ENCODE measurements at regions not wholly inside any gene's neighbourhood (a gene's known extent, or its start where the extent isn't known, plus 50 kb on each side); places are given as distances from the start of the nearest gene placed in this dataset.

DNA sequence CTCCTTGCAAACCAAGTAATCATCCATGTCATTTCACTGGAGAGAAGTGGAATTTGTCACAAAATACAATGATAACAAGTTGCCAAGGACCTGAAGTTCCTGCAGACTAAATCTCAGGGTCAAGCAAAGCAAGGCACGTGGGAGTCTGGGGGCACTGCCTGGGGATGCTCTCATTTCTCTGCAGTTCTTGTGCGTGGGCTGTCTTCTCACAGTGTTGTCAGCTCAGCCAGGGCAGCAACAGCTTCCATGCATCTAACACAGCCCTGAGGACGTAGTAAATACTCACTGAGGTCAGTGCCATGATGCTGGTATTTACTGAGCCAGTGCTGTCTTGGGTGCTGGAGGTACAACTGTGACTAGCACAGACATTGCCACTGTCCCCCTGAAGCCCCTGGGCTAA lies 62.9 kb upstream of the CMKLR1 start:
- Mint-ChIP-seq H3K27ac (no peak overlapping the region), H3K4me1 (no peaks in the 10 kb centered on the region), H3K36me3 (ENCODE audit: low read depth) (no peaks in the 10 kb centered on the region), H3K4me3 (no peak overlapping the region), H3K9me3 (peaks cover 13% of the 10 kb centered on the region), H3K27me3 (ENCODE audit: low read depth, poor library complexity) (peaks cover 7% of the 10 kb centered on the region)
- no peak for DNase-seq
- TF ChIP-seq, protein P1, sequence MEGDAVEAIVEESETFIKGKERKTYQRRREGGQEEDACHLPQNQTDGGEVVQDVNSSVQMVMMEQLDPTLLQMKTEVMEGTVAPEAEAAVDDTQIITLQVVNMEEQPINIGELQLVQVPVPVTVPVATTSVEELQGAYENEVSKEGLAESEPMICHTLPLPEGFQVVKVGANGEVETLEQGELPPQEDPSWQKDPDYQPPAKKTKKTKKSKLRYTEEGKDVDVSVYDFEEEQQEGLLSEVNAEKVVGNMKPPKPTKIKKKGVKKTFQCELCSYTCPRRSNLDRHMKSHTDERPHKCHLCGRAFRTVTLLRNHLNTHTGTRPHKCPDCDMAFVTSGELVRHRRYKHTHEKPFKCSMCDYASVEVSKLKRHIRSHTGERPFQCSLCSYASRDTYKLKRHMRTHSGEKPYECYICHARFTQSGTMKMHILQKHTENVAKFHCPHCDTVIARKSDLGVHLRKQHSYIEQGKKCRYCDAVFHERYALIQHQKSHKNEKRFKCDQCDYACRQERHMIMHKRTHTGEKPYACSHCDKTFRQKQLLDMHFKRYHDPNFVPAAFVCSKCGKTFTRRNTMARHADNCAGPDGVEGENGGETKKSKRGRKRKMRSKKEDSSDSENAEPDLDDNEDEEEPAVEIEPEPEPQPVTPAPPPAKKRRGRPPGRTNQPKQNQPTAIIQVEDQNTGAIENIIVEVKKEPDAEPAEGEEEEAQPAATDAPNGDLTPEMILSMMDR (IDR thresholded peaks at IDR 0.05), result no peak

DNA sequence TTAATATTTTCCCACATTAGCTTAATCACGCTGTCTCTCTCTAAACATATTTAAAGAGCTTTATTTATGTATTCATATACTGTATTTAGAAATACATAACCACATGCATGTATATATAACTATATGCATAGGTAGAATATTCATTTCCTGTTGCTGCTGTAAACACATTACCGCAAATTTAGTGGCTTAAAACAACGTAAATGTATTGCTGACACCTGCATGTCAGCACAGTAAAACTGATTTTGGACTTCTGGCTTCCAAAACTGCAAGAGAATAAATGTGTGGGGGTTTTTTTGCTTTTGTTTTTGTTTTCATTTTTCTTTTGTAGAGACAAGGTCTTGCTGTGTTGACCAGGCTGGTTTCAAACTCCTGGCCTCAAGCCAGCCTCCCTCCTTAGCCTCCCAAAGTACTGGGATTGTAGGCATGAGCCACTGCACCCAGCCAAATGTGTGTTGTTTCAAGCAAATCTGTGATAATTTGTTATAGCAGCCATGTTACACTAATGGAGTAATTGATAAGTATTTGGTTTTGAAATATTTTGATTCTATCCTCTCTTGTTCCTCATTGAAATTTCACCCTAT lies 61.9 kb upstream of the CMKLR1 start:
- H3K4me3 Mint-ChIP-seq, result no peak overlapping the region
- H3K27me3 Mint-ChIP-seq (ENCODE audit: low read depth, poor library complexity), result peaks cover 7% of the 10 kb centered on the region
- H3K36me3 Mint-ChIP-seq (ENCODE audit: low read depth), result no peaks in the 10 kb centered on the region
- no peak overlapping the region for H3K27ac Mint-ChIP-seq
- TF ChIP-seq, protein P1 (IDR thresholded peaks at IDR 0.05), result no peak
- DNase-seq, result no peak
- H3K4me1 Mint-ChIP-seq, result no peaks in the 10 kb centered on the region
- H3K9me3 Mint-ChIP-seq, result peaks cover 9% of the 10 kb centered on the region

DNA sequence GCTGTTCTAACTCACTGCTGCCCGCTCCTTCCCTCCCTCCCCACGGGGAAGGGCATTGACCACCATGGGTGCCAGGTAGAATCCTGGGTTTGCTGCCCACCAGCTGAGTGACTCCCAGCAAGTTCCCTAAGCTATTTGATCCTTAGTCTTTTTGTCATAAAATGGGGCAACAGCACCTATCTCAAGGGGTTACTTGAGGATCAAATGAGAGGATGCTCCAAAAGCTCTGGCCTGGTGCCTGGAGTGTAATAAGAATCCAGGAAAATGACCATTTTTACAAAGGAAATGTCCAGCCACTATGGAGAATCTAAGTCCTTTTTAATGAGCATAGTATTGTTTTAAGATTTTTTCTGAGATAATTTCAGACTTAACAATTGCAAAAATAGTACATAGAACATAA lies 61.4 kb upstream of the CMKLR1 start:
- Mint-ChIP-seq H3K36me3 (ENCODE audit: low read depth) (no peaks in the 10 kb centered on the region), H3K27ac (no peak overlapping the region), H3K4me1 (no peaks in the 10 kb centered on the region), H3K4me3 (no peak overlapping the region), H3K27me3 (ENCODE audit: low read depth, poor library complexity) (peaks cover 7% of the 10 kb centered on the region), H3K9me3 (peaks cover 4% of the 10 kb centered on the region)
- TF ChIP-seq, protein P1 (IDR thresholded peaks at IDR 0.05), result no peak
- no peak for DNase-seq

DNA sequence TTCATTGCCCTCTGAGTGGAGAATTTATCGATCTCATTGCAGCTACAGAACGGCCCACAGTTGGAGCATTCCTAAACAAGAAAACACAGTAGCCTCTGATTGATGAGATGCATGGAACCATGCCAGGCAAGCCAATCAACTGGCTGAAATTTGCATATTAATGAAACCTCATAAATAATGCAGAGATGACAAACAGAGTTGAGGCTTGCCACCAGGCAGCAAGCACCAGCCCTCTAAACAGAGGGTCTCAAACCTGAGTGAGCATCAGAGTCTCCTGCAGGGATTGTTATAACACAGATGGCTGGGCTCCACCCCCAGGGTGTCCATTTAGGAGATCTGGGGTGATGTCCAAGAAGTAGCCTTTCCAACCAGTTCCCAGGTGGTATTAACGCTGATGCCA lies 60.9 kb upstream of the CMKLR1 start:
- Mint-ChIP-seq H3K27me3 (ENCODE audit: low read depth, poor library complexity) (peaks cover 7% of the 10 kb centered on the region), H3K9me3 (peaks cover 4% of the 10 kb centered on the region), H3K4me3 (no peak overlapping the region), H3K36me3 (ENCODE audit: low read depth) (no peaks in the 10 kb centered on the region), H3K27ac (no peak overlapping the region), H3K4me1 (no peaks in the 10 kb centered on the region)
- TF ChIP-seq, protein P1 (IDR thresholded peaks at IDR 0.05), result no peak
- DNase-seq, result no peak

DNA sequence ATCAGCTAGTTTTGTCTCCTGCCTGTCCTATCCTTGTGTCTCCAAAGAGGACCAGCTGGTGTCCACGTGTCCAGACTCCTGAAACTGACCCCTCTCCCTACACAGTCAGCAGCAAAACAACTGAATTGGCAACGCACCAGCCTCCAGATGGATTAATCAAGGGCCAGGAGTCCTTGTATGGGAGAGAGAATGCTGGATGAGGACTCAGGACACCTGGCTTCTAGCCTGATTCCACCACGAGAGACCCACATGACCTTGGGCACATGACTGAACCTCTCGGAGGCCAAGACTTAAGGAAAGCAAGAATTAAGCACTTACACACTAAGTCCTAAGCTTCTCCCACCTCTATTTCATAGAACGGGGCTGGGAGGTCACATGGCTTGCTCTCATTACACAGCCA lies 60.4 kb upstream of the CMKLR1 start:
- no peak for DNase-seq
- no peaks in the 10 kb centered on the region for H3K36me3 Mint-ChIP-seq (ENCODE audit: low read depth)
- no peak overlapping the region for H3K27ac Mint-ChIP-seq

DNA sequence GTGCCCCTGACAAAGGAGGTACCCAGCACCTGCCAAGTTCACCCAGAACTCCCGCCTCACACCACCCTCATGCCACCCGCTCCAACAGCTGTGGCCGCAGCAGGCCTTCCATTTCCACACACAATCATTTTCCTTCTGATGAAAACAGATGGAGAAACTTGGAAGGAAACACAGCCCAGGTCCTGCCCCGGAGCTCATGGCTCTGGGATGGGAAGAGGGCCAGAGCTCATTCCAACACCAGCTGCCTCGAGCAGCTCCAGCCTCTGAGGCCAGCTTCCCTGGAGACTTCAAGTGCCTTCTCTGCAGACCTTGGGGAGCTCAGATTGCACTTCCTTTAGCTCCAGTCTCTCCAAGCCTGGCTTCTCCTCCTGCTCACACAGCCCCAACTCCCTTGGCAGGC lies 55.1 kb upstream of the CMKLR1 start:
- Mint-ChIP-seq H3K27ac (no peak overlapping the region), H3K9me3 (peaks cover 4% of the 10 kb centered on the region), H3K4me3 (no peak overlapping the region), H3K36me3 (ENCODE audit: low read depth) (no peaks in the 10 kb centered on the region), H3K27me3 (ENCODE audit: low read depth, poor library complexity) (peaks cover 10% of the 10 kb centered on the region), H3K4me1 (no peaks in the 10 kb centered on the region)
- TF ChIP-seq, protein P1 (IDR thresholded peaks at IDR 0.05), result no peak
- DNase-seq, result no peak

More for the DNA sequence above, 60.4 kb upstream of the CMKLR1 start:
- H3K9me3 Mint-ChIP-seq, result peaks cover 4% of the 10 kb centered on the region
- no peak overlapping the region for H3K4me3 Mint-ChIP-seq
- no peaks in the 10 kb centered on the region for H3K4me1 Mint-ChIP-seq
- TF ChIP-seq, protein P1 (IDR thresholded peaks at IDR 0.05), result no peak
- H3K27me3 Mint-ChIP-seq (ENCODE audit: low read depth, poor library complexity), result peaks cover 5% of the 10 kb centered on the region

Data from nephron progenitor cell (in vitro differentiated cells).